Endodermal cell (in vitro differentiated cells): ENCODE measurements at regions not wholly inside any gene's neighbourhood (a gene's known extent, or its start where the extent isn't known, plus 50 kb on each side); places are given as distances from the start of the nearest gene placed in this dataset.

Source experiments
- DNase-seq: peaks from one replicate; pipeline ENCODE4 v3.0.0-alpha.2; 2017
- H3K27ac ChIP-seq: 2 replicates; pipeline ENCODE4 v1.5.1; 2013; ENCODE audit warnings: mild to moderate bottlenecking, low read depth, low read length, moderate library complexity
- H3K27me3 ChIP-seq: 2 replicates; pipeline ENCODE4 v1.6.1; 2013; ENCODE audit warnings: mild to moderate bottlenecking, low read length, moderate library complexity; ENCODE audit not compliant: insufficient read depth, control insufficient read depth, poor library complexity, severe bottlenecking
- H3K36me3 ChIP-seq: 2 replicates; pipeline ENCODE4 v1.7.0; 2013; ENCODE audit warnings: mild to moderate bottlenecking, low read length, moderate library complexity; ENCODE audit not compliant: control insufficient read depth, insufficient read depth
- H3K4me1 ChIP-seq: one replicate; pipeline ENCODE4 v1.7.0; 2013; ENCODE audit warnings: low read length; ENCODE audit not compliant: control insufficient read depth, insufficient read depth
- H3K4me3 ChIP-seq: 2 replicates; pipeline ENCODE4 v1.5.1; 2013; ENCODE audit warnings: mild to moderate bottlenecking, low read length, moderate library complexity
- H3K9ac ChIP-seq: 2 replicates; pipeline ENCODE4 v1.6.1; 2013; ENCODE audit warnings: mild to moderate bottlenecking, low read length, moderate library complexity; ENCODE audit not compliant: poor library complexity, severe bottlenecking; ENCODE audit errors: extremely low read depth
- H3K9me3 ChIP-seq: 2 replicates; pipeline ENCODE4 v1.6.1; 2013; ENCODE audit warnings: mild to moderate bottlenecking, low read length, moderate library complexity; ENCODE audit not compliant: control insufficient read depth
- H3K27ac Mint-ChIP-seq: 2 replicates; pipeline ENCODE4 v1.8.0; 2020; ENCODE audit warnings: mixed read lengths
- H3K27me3 Mint-ChIP-seq: 2 replicates; pipeline ENCODE4 v1.8.0; 2021; ENCODE audit warnings: mild to moderate bottlenecking, mixed read lengths; ENCODE audit not compliant: insufficient read depth
- H3K36me3 Mint-ChIP-seq: 2 replicates; pipeline ENCODE4 v1.8.0; 2020; ENCODE audit warnings: low read depth, mixed read lengths
- H3K4me1 Mint-ChIP-seq: 2 replicates; pipeline ENCODE4 v1.8.0; 2020; ENCODE audit warnings: mixed read lengths
- H3K4me3 Mint-ChIP-seq: 2 replicates; pipeline ENCODE4 v1.8.0; 2020; ENCODE audit warnings: mild to moderate bottlenecking, moderate library complexity, mixed read lengths
- H3K9me3 Mint-ChIP-seq: 2 replicates; pipeline ENCODE4 v1.8.0; 2020; ENCODE audit warnings: mild to moderate bottlenecking, mixed read lengths
- WGBS, 2 experiments: methylation state at CpG; one replicate each; pipeline versions ENCODE4 v1.1.5 to v1.1.7; 2013; ENCODE audit warnings: missing lambda C conversion rate in 2 of 2, mixed read lengths in 1 of 2; ENCODE audit not compliant: insufficient coverage in 1 of 2, insufficient read length in 1 of 2; 5-methylcytosine and 5-hydroxymethylcytosine counted together
- TF ChIP-seq, protein P1 (sequence below): fragments of 200-600 bp; sonication (generic); conservative IDR thresholded peaks from 2 replicates; pipeline ENCODE4 v1.5.0; 2021; ENCODE audit warnings: antibody characterized with exemption, mild to moderate bottlenecking

DNA sequence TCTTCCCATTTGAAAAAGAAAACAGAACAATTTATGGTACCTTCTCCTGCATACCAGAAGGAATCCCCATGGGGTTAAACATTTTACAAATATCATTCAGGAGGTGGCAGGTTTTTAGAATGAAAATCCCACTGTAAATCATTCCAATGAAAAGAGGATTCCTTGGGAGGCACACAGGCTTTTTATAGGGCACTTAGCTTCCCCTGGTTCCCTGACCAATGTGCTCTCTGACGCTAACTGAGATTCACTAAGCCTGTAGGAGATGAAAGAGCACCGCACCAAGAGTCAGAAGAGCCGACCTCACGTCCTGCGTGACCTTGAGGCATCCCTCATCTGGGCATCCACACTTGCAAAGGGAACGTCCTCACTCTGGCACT lies 82.5 kb downstream of the CMPK2 start:
- no peak overlapping the region for H3K27ac Mint-ChIP-seq
- no peaks in the 10 kb centered on the region for H3K27me3 Mint-ChIP-seq
- no peak overlapping the region for H3K4me3 ChIP-seq
- no peak for DNase-seq
- H3K27ac ChIP-seq, result no peak overlapping the region
- 92 to 93% methylated on average over 5 to 6 of the region's 6 CpGs for WGBS, 2 experiments
- no peaks in the 10 kb centered on the region for H3K4me1 ChIP-seq
- H3K36me3 Mint-ChIP-seq, result no peaks in the 10 kb centered on the region
- no peaks in the 10 kb centered on the region for H3K9me3 Mint-ChIP-seq
- no peak overlapping the region for H3K4me3 Mint-ChIP-seq
- no peaks in the 10 kb centered on the region for H3K36me3 ChIP-seq
- no peaks in the 10 kb centered on the region for H3K27me3 ChIP-seq
- H3K9me3 ChIP-seq, result no peaks in the 10 kb centered on the region
- no peak overlapping the region for H3K9ac ChIP-seq
- H3K4me1 Mint-ChIP-seq, result no peaks in the 10 kb centered on the region
- TF ChIP-seq, protein P1, sequence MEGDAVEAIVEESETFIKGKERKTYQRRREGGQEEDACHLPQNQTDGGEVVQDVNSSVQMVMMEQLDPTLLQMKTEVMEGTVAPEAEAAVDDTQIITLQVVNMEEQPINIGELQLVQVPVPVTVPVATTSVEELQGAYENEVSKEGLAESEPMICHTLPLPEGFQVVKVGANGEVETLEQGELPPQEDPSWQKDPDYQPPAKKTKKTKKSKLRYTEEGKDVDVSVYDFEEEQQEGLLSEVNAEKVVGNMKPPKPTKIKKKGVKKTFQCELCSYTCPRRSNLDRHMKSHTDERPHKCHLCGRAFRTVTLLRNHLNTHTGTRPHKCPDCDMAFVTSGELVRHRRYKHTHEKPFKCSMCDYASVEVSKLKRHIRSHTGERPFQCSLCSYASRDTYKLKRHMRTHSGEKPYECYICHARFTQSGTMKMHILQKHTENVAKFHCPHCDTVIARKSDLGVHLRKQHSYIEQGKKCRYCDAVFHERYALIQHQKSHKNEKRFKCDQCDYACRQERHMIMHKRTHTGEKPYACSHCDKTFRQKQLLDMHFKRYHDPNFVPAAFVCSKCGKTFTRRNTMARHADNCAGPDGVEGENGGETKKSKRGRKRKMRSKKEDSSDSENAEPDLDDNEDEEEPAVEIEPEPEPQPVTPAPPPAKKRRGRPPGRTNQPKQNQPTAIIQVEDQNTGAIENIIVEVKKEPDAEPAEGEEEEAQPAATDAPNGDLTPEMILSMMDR, result no peak

GRCh38 chr2:6784291-6784690 lies 81.4 kb downstream of the CMPK2 start:
- no peaks in the 10 kb centered on the region for H3K4me1 Mint-ChIP-seq
- no peaks in the 10 kb centered on the region for H3K36me3 Mint-ChIP-seq
- H3K27me3 Mint-ChIP-seq, result no peaks in the 10 kb centered on the region

DNA sequence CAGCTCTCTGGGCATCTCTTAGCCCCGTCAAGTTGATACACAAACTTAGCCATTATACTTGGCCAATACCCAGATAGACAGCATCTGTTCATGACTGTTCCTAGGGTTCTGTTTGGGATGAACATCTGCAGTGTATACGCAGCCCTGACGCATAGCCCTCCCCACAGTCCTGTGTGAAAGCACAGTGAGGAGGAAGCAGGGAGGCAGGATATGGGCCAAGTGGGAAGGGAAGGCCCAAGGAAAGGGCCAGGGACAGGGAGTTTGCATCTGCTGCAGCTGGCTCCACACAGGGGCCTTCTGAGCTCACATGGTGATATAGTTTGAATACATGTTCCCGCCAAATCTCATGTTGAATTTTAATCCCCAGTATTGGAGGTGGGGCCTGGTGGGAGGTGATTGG lies 80.2 kb downstream of the CMPK2 start:
- H3K4me1 ChIP-seq, result no peaks in the 10 kb centered on the region
- H3K4me1 Mint-ChIP-seq, result no peaks in the 10 kb centered on the region
- 70 to 93% methylated on average over 2 to 4 of the region's 4 CpGs for WGBS, 2 experiments
- no peak for DNase-seq
- no peak overlapping the region for H3K27ac ChIP-seq
- H3K4me3 ChIP-seq, result no peak overlapping the region
- H3K4me3 Mint-ChIP-seq, result no peak overlapping the region
- H3K36me3 ChIP-seq, result no peaks in the 10 kb centered on the region
- no peaks in the 10 kb centered on the region for H3K9me3 ChIP-seq
- H3K27ac Mint-ChIP-seq, result no peak overlapping the region
- no peaks in the 10 kb centered on the region for H3K27me3 ChIP-seq
- no peaks in the 10 kb centered on the region for H3K9me3 Mint-ChIP-seq
- H3K9ac ChIP-seq, result no peak overlapping the region
- H3K36me3 Mint-ChIP-seq, result no peaks in the 10 kb centered on the region
- H3K27me3 Mint-ChIP-seq, result no peaks in the 10 kb centered on the region
- TF ChIP-seq, protein P1, result no peak

More at GRCh38 chr2:6784291-6784690, 81.4 kb downstream of the CMPK2 start:
- no peak overlapping the region for H3K27ac ChIP-seq
- no peak overlapping the region for H3K4me3 Mint-ChIP-seq
- DNase-seq, result no peak
- no peaks in the 10 kb centered on the region for H3K4me1 ChIP-seq
- no peak overlapping the region for H3K27ac Mint-ChIP-seq
- WGBS, 2 experiments, result 93 to 100% methylated on average over 2 of the region's 2 CpGs
- H3K27me3 ChIP-seq, result no peaks in the 10 kb centered on the region
- no peak overlapping the region for H3K4me3 ChIP-seq
- H3K9ac ChIP-seq, result no peak overlapping the region
- no peaks in the 10 kb centered on the region for H3K9me3 Mint-ChIP-seq
- TF ChIP-seq, protein P1, result no peak
- no peaks in the 10 kb centered on the region for H3K36me3 ChIP-seq
- H3K9me3 ChIP-seq, result no peaks in the 10 kb centered on the region
